Kidney (tissue), 13 donors: ENCODE measurements at regions not wholly inside any gene's neighbourhood (a gene's known extent, or its start where the extent isn't known, plus 50 kb on each side); places are given as distances from the start of the nearest gene placed in this dataset.
A peak's percentile ranks its signal among the peaks of the same experiment; 100 is the strongest.

Source experiments
- DNase-seq, 5 donors: peaks; one replicate each; pipeline ENCODE4 v3.0.0-alpha.2; 2013 to 2020
- FAIRE-seq: peaks from 2 replicates; lab custom pipeline; 2012; peaks lifted over from hg19 to GRCh38; lab: Jason Lieb, UNC
- H3K27ac ChIP-seq, 2 donors: one replicate each; pipeline ENCODE4 v1.7.0; 2013; ENCODE audit warnings: low read depth in 2 of 2, low read length in 2 of 2, inconsistent platforms in 1 of 2
- H3K27me3 ChIP-seq: one replicate; pipeline ENCODE4 v1.7.1; 2013; ENCODE audit warnings: low read length, inconsistent platforms; ENCODE audit not compliant: control insufficient read depth, insufficient read depth
- H3K36me3 ChIP-seq, 3 donors: one replicate each; pipeline versions ENCODE4 v1.7.0 to v1.7.1; 2013; ENCODE audit warnings: low read length in 3 of 3, control low read depth in 1 of 3, inconsistent platforms in 1 of 3; ENCODE audit not compliant: insufficient read depth in 3 of 3, control insufficient read depth in 2 of 3
- H3K4me1 ChIP-seq, 3 donors: one replicate each; pipeline versions ENCODE4 v1.7.0 to v1.7.1; 2013; ENCODE audit warnings: low read length in 3 of 3, inconsistent platforms in 1 of 3, low read depth in 1 of 3; ENCODE audit not compliant: control insufficient read depth in 2 of 3, insufficient read depth in 2 of 3
- H3K4me3 ChIP-seq, 3 donors: one replicate each; pipeline versions ENCODE4 v1.7.0 to v1.8.1; 2013; ENCODE audit warnings: low read length in 3 of 3, control low read depth in 1 of 3, inconsistent platforms in 1 of 3
- H3K9ac ChIP-seq, 3 donors: one replicate each; pipeline versions ENCODE4 v1.7.0 to v1.7.1; 2013; ENCODE audit warnings: low read length in 3 of 3, control low read depth in 1 of 3, inconsistent platforms in 1 of 3
- H3K9me3 ChIP-seq, 3 donors: one replicate each; pipeline versions ENCODE4 v1.7.0 to v1.7.1; 2013; ENCODE audit warnings: low read length in 3 of 3, control low read depth in 1 of 3, inconsistent platforms in 1 of 3; ENCODE audit not compliant: control insufficient read depth in 2 of 3, insufficient read depth in 1 of 3
- intact Hi-C: fragments of 100-400 bp; cut with DNase I; formaldehyde crosslinking; loops from one replicate; pipeline ENCODE4 v1.11.1; 2022
- TF ChIP-seq, protein P1 (sequence below): IDR thresholded peaks from 3 replicates; pipeline ENCODE4 v1.5.1; 2012; ENCODE audit warnings: mild to moderate bottlenecking, moderate library complexity, borderline replicate concordance; ENCODE audit not compliant: insufficient read depth; ENCODE audit errors: extremely low read depth
- donor health status: control.
- donor health status: control.
- donor health status: control.
- donor health status: control.
- donor health status: control.
- donor health status: DM: yes; HTN: yes; CAD: no.
- donor health status: Normal renal cell carcinoma (clear cell type).

DNA sequence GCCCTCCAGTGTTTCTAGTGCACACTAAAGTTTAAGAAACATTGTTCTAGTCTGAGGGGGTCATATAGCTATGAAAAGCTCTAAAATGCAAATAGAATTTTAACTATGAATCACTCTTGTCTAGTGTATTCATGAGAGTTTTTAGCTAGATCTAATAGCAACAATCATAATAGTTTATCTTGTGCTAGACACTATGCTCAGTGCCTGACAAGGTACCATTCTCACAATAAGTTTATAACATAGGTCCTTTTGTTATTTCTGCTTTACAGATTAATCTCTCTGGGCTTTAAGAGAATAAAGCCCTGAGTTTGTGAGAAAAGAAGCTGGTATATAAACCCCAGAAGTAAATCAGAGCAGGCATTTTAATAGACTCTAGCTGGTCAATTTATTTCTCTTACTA lies 2120.7 kb downstream of the MAT2B start:
- intact Hi-C loops: no loop called here
- Histone ChIP-seq H3K4me1 (no peaks in the 10 kb centered on the region), H3K36me3 (no peaks in the 10 kb centered on the region), H3K4me3 (no peak overlapping the region), H3K27me3 (no peaks in the 10 kb centered on the region), H3K9ac (no peak overlapping the region), H3K9me3 (no peaks in the 10 kb centered on the region), H3K27ac (no peak overlapping the region)
- TF ChIP-seq, protein P1, sequence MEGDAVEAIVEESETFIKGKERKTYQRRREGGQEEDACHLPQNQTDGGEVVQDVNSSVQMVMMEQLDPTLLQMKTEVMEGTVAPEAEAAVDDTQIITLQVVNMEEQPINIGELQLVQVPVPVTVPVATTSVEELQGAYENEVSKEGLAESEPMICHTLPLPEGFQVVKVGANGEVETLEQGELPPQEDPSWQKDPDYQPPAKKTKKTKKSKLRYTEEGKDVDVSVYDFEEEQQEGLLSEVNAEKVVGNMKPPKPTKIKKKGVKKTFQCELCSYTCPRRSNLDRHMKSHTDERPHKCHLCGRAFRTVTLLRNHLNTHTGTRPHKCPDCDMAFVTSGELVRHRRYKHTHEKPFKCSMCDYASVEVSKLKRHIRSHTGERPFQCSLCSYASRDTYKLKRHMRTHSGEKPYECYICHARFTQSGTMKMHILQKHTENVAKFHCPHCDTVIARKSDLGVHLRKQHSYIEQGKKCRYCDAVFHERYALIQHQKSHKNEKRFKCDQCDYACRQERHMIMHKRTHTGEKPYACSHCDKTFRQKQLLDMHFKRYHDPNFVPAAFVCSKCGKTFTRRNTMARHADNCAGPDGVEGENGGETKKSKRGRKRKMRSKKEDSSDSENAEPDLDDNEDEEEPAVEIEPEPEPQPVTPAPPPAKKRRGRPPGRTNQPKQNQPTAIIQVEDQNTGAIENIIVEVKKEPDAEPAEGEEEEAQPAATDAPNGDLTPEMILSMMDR: no peak
- DNase-seq (no peak), FAIRE-seq (no peak)

DNA sequence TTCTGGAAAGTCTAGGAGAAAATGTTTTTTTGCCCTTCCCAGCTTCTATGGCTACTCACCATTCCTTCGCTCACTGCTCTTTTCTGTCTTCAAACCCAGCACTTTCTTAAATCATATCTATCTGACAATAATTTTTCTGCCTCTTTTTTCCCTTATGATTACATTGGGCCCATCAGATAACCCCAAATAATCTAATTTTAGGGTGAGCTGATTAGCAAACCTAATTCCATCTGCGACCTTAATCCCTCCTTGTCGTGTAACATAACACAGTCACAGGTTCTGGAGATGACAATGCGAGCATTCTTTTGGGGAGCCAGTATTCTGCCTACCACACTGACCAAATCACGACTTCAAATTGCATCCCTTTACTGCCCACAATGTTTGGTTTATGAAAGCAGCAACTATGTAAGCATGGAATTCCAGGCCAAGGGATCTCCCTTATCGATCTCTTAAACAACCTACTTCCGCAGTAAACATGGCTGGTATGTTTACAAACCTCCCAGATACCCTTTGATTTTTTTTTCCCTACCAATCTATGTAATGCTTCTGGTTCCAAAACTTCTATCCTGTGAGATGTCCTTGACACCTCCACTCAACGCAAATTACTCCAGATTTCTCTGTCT lies 2122.2 kb downstream of the MAT2B start:
- no peak for DNase-seq
- intact Hi-C loops: no loop called here
- Histone ChIP-seq H3K4me3 (no peak overlapping the region), H3K9me3 (no peaks in the 10 kb centered on the region), H3K36me3 (no peaks in the 10 kb centered on the region), H3K27ac (no peak overlapping the region), H3K4me1 (no peaks in the 10 kb centered on the region), H3K9ac (no peak overlapping the region), H3K27me3 (no peaks in the 10 kb centered on the region)
- no peak for FAIRE-seq
- TF ChIP-seq, protein P1: no peak

DNA sequence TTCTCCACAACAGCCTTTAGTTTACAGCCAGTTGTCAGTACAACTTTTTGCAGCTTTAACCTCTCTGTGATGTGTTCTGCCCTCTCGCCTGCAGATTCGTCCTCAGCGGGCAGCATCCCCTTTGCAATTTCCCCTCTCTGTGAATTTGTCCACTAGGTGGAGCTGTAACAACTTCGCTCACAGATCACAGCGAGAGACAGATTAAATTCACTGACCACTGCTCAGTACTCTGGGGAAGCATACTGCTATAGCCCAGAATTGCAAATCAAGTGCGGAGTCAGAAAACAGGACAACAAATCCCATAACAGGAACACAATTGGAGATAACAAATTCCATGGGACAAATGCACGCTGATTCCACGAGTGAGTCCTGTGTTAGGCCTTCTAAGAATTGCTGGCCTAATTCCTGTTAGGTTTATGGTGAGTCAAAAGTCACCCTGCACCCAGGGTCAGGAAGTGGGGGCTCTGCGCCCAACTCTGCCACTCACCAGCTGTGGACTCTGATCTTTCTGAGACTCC lies 2124.9 kb downstream of the MAT2B start:
- no peak for FAIRE-seq
- no peaks in the 10 kb centered on the region for H3K27me3 ChIP-seq
- H3K36me3 ChIP-seq: no peaks in the 10 kb centered on the region
- H3K27ac ChIP-seq: no peak overlapping the region
- peak; percentile 39 to 88 (median 63) for DNase-seq
- no peak overlapping the region for H3K9ac ChIP-seq
- no peaks in the 10 kb centered on the region for H3K4me1 ChIP-seq
- H3K4me3 ChIP-seq: no peak overlapping the region
- TF ChIP-seq, protein P1: peak; percentile 77
- H3K9me3 ChIP-seq: no peaks in the 10 kb centered on the region
- intact Hi-C loops: no loop called here

DNA sequence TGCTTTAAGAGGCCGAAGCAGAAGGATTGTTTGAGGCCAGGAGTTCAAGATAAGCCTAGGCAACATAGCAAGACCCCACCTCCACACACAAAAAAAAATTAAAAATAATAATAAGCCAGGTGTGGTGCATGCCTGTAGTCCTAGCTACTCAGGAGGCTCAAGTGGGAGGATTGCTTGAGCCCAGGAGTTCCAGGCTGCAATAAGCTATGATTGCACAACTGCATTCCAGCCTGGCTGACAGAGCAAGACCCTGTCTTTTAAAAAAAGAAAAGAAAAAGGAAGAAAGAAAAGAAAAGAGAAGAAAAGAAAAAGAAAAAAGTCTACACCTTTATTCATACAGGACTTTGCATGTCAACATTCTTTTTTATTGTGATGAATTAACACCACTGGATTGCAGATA lies 2125.8 kb downstream of the MAT2B start:
- H3K27ac ChIP-seq: no peak overlapping the region
- no peaks in the 10 kb centered on the region for H3K9me3 ChIP-seq
- no peak for DNase-seq
- intact Hi-C loops: no loop called here
- no peak for FAIRE-seq
- no peaks in the 10 kb centered on the region for H3K27me3 ChIP-seq
- H3K36me3 ChIP-seq: no peaks in the 10 kb centered on the region
- TF ChIP-seq, protein P1: no peak
- no peaks in the 10 kb centered on the region for H3K4me1 ChIP-seq
- no peak overlapping the region for H3K9ac ChIP-seq
- H3K4me3 ChIP-seq: no peak overlapping the region
